HAP-1 (cell line): ENCODE measurements at regions not wholly inside any gene's neighbourhood (a gene's known extent, or its start where the extent isn't known, plus 50 kb on each side); places are given as distances from the start of the nearest gene placed in this dataset.
"Not testable (repeated sequence)": the region's sequence is repeated elsewhere in the genome, so short reads cannot be mapped to it uniquely, and the experiment has no call there.

ENCODE experiments used
- DNase-seq, 2 experiments: peaks; one replicate each; pipeline ENCODE4 v3.0.0-alpha.2; 2016 to 2020; ENCODE audit warnings: low spot score in 2 of 2
- H3K27me3 ChIP-seq: fragments of 250-450 bp; sonication (Bioruptor Pico); 2 replicates; pipeline ENCODE4 v1.5.1; 2020; ENCODE audit warnings: low read depth, mild to moderate bottlenecking, moderate library complexity
- H3K36me3 ChIP-seq: fragments of 250-450 bp; sonication (Bioruptor Pico); replicated peaks from 2 replicates; pipeline ENCODE4 v1.5.1; 2020; ENCODE audit warnings: mild to moderate bottlenecking
- H3K4me1 ChIP-seq: fragments of 250-450 bp; sonication (Bioruptor Pico); 2 replicates; pipeline ENCODE4 v1.5.1; 2020; ENCODE audit warnings: mild to moderate bottlenecking
- H3K4me3 ChIP-seq: fragments of 250-450 bp; sonication (Bioruptor Pico); 2 replicates; pipeline ENCODE4 v1.5.1; 2020; ENCODE audit warnings: mild to moderate bottlenecking, moderate library complexity
- H3K9me3 ChIP-seq: fragments of 250-450 bp; sonication (Bioruptor Pico); 2 replicates; pipeline ENCODE4 v1.5.1; 2020; ENCODE audit warnings: mild to moderate bottlenecking, moderate library complexity
- in situ Hi-C: fragments of 300-500 bp; cut with MboI; formaldehyde crosslinking; loops from 3 replicates; pipeline ENCODE4 v1.14.3; 2020; ENCODE audit warnings: low sequenced_read_pairs, inconsistent platforms, mixed read lengths

DNA sequence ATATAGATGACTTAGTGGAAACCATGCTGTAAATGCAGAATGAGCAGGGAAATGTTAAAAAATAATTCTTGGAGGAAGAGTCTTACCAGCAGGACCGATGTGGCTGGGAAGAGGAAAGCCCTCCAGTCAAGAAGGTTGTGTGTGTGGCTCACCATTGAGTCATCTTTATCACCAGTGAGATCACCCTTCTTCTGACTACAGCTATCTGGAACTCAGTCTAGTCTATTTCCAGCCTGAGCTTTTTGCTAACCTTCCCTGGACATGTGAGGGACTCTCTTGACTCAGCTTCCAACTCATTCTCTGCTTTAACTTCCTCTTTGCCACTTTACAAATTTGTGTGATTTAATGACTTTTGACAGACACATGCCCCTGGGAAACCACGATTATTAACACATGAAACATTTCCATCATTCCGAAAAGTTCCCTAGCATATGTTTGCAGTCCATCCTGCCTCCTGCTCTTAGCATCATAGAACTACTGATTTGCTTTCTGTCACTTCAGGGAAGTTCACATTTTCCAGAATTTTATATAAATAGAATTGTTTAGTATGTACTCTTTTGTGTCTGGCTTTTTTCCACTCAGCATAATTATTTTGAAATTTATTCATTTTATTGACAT lies 378.5 kb upstream of the FRG2C start:
- H3K27me3 ChIP-seq, H3K36me3 ChIP-seq, DNase-seq, H3K4me1 ChIP-seq, H3K4me3 ChIP-seq, in situ Hi-C loops, H3K9me3 ChIP-seq: not testable (repeated sequence)

DNA sequence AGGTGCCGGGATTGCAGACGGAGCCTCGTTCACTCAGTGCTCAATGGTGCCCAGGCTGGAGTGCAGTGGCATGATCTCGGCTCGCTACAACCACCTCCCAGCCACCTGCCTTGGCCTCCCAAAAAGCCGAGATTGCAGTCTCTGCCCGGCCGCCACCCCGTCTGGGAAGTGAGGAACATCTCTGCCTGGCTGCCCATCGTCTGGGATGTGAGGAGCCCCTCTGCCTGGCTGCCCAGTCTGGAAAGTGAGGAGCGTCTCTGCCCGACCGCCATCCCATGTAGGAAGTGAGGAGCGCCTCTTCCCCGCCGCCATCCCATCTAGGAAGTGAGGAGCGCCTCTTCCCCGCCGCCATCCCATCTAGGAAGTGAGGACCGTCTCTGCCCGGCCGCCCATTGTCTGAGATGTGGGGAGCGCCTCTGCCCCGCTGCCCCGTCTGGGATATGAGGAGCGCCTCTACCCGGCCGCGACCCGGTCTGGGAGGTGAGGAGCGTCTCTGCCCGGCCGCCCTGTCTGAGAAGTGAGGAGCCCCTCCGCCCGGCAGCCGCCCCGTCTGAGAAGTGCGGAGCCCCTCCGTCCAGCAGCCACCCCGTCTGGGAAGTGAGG lies 375.1 kb upstream of the FRG2C start:
- H3K27me3 ChIP-seq, H3K9me3 ChIP-seq, H3K4me1 ChIP-seq, DNase-seq, in situ Hi-C loops, H3K36me3 ChIP-seq, H3K4me3 ChIP-seq: not testable (repeated sequence)

GRCh38 chr3:75294124-75294523 lies 370.0 kb upstream of the FRG2C start:
- Histone ChIP-seq H3K4me1 (no peaks in the 10 kb centered on the region), H3K9me3 (no peaks in the 10 kb centered on the region), H3K36me3 (no peaks in the 10 kb centered on the region), H3K27me3 (no peaks in the 10 kb centered on the region), H3K4me3 (no peak overlapping the region)
- peak in 1 of 2 experiments; percentile 52 for DNase-seq
- in situ Hi-C loops, result no loop called here

- H3K4me1 ChIP-seq, result no peaks in the 10 kb centered on the region
- no peak overlapping the region for H3K4me3 ChIP-seq
- DNase-seq, result no peak
- no peaks in the 10 kb centered on the region for H3K36me3 ChIP-seq
- no peaks in the 10 kb centered on the region for H3K27me3 ChIP-seq
- in situ Hi-C loops, result no loop called here
- H3K9me3 ChIP-seq, result no peaks in the 10 kb centered on the region
These were observed 369.1 kb upstream of the FRG2C start for GRCh38 chr3:75295013-75295412.

DNA sequence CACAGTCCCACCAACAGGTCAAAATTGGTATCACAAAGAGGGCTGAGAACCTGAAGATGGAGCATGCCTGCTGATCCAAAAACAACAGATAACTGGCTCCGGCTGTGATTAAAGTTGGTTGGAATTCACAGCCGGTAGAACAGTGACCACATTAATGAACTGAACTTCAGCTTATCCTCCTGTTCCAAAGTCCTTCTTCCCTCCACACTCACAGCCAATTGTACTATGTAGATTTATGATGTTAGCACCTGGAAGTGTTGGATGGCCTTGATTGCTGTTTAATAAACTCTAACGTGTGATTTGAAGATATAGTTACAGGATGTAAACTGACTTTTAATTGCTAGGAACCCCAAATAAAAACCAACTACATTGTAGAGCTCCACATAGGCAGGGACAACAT lies 367.3 kb upstream of the FRG2C start:
- H3K9me3 ChIP-seq, result no peaks in the 10 kb centered on the region
- H3K4me1 ChIP-seq, result no peaks in the 10 kb centered on the region
- no peak for DNase-seq
- in situ Hi-C loops, result no loop called here
- H3K36me3 ChIP-seq, result no peaks in the 10 kb centered on the region
- H3K4me3 ChIP-seq, result no peak overlapping the region
- H3K27me3 ChIP-seq, result no peaks in the 10 kb centered on the region

GRCh38 chr3:75300606-75301005 lies 363.5 kb upstream of the FRG2C start:
- Histone ChIP-seq H3K9me3 (no peaks in the 10 kb centered on the region), H3K36me3 (no peaks in the 10 kb centered on the region), H3K27me3 (no peaks in the 10 kb centered on the region), H3K4me3 (no peak overlapping the region), H3K4me1 (no peaks in the 10 kb centered on the region)
- in situ Hi-C loops, result no loop called here
- no peak for DNase-seq

DNA sequence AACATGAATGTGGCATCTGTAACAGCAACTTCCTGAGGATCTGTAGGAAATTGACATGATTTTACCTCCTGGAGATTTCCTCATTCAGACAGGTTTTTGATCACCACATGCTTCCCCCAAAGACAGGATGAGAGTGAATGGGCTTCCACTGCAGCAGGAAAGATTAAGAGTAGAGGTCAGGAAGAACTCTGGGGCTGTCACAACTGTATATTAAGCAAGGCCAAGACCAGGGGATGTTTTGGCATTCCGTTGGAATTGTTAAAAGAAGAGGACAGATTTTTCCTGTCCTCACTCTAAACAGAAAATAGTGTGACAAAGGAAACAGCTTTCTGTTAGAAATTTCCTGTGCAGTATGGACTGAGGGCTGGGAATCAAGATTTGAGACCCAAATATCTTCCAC lies 363.1 kb upstream of the FRG2C start:
- H3K27me3 ChIP-seq, DNase-seq, H3K4me3 ChIP-seq, in situ Hi-C loops, H3K4me1 ChIP-seq, H3K9me3 ChIP-seq, H3K36me3 ChIP-seq: not testable (repeated sequence)

DNA sequence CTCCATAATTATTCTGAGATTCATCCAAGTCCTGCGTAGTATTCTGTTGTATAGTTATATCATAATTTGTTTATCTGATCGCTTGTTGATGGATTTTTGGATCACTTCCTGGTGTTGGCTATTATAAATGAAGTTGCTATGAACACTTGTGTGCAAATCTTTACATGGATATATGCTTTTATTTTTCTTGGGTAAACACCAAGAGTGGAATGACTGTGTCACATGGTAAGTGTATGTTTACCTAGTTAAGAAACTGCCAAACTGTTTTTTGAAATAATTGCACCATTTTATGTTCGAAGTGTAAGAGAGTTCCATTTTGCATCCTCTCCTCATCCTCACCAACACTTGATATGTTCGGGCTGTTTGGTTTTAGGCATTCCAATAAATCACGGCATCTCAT lies 360.4 kb upstream of the FRG2C start:
- in situ Hi-C loops, result no loop called here
- no peaks in the 10 kb centered on the region for H3K27me3 ChIP-seq
- H3K4me1 ChIP-seq, result no peaks in the 10 kb centered on the region
- H3K9me3 ChIP-seq, result no peaks in the 10 kb centered on the region
- DNase-seq, result no peak
- H3K36me3 ChIP-seq, result no peaks in the 10 kb centered on the region
- H3K4me3 ChIP-seq, result no peak overlapping the region

DNA sequence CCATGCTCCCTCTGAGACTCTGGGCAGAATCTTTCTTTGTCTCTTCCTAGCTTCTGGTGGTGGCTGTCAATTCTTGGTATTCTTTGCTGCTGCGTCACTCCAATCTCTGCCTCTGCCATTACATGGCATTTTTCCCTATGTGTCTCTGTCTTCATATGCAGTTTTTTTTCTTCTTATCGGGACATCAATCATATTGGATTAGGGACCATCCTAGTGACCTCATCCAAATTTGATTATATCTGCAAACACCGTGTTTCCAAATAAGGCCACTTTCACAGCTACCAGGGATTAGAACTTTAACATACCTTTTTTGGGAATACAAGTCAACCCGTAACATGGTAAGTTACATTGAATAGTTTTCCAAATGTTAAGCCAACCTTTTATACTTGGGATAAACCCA lies 358.2 kb upstream of the FRG2C start:
- Histone ChIP-seq H3K4me1 (no peaks in the 10 kb centered on the region), H3K36me3 (no peaks in the 10 kb centered on the region), H3K27me3 (no peaks in the 10 kb centered on the region), H3K9me3 (no peaks in the 10 kb centered on the region), H3K4me3 (no peak overlapping the region)
- DNase-seq, result no peak
- in situ Hi-C loops, result no loop called here

GRCh38 chr3:75311306-75311705 lies 352.8 kb upstream of the FRG2C start:
- DNase-seq, H3K36me3 ChIP-seq, H3K27me3 ChIP-seq, H3K4me1 ChIP-seq, H3K4me3 ChIP-seq, H3K9me3 ChIP-seq, in situ Hi-C loops: not testable (repeated sequence)

GRCh38 chr3:75312469-75312868 lies 351.7 kb upstream of the FRG2C start:
- H3K36me3 ChIP-seq, DNase-seq, H3K9me3 ChIP-seq, in situ Hi-C loops, H3K27me3 ChIP-seq, H3K4me1 ChIP-seq, H3K4me3 ChIP-seq: not testable (repeated sequence)

- H3K9me3 ChIP-seq, H3K36me3 ChIP-seq, H3K4me1 ChIP-seq, H3K4me3 ChIP-seq, DNase-seq, H3K27me3 ChIP-seq, in situ Hi-C loops: not testable (repeated sequence)
These were observed 344.4 kb upstream of the FRG2C start for GRCh38 chr3:75319776-75320175.

DNA sequence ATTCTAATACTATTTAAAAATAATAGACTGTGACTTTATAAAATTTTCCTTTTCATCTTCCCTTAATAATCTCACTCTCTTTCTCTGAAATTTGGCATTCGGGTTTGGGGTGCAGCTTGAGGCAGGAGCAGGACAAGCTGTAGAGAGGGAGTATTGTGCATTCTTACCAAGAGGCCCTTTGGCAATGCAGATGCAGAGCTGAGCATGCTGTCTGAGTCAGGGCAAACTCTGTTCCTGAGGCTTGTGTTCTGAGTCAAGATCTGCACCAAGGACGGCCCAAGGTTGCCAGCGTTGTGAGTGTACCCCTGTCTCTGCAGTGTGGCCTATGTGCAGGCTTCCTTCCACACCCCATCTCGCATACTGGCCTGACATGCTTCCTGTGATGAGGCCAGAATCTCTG lies 343.8 kb upstream of the FRG2C start:
- no peaks in the 10 kb centered on the region for H3K4me1 ChIP-seq
- in situ Hi-C loops, result no loop called here
- DNase-seq, result no peak
- no peak overlapping the region for H3K4me3 ChIP-seq
- no peaks in the 10 kb centered on the region for H3K36me3 ChIP-seq
- no peaks in the 10 kb centered on the region for H3K27me3 ChIP-seq
- H3K9me3 ChIP-seq, result no peaks in the 10 kb centered on the region

DNA sequence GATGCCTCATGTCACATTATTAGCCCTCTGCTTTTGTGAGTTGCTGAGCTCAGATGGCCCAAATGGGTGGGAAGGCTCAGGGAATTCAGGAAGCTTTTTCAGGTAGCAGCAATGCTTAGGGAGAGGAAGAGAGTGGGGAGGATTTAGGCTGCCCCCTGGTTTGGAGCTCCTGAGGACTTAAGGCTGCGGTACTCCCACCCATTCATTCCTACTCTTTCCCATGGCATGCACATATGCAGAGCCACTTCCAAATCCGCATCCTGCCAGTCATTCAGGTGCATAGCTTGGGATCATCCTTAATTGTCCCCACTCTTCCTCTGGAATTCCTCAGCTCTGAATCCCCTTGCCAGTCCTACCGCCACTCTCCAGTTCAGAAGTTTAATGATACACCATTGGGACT lies 343.1 kb upstream of the FRG2C start:
- in situ Hi-C loops, result no loop called here

DNA sequence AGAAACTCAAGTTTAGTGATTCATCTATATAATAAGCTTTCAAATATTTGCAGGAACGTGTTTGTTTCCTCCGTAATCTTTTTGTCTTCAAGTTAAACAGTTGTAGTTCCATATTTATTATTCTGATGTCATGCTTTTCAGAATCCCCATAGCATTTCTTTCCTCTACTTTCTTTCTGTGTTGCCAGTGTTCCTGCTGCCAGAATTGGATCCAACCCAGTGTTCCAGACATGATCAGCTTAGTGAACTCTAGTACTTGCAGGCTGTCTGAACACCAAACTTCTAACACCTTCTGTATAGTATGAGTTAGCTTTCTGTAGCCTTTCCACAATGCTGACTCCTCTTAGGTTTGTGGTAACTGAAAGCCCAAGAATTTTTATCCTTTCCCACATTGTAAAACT lies 340.2 kb upstream of the FRG2C start:
- H3K4me1 ChIP-seq, H3K9me3 ChIP-seq, in situ Hi-C loops, H3K27me3 ChIP-seq, H3K36me3 ChIP-seq, DNase-seq, H3K4me3 ChIP-seq: not testable (repeated sequence)

More for the DNA sequence above, 343.1 kb upstream of the FRG2C start:
- Histone ChIP-seq H3K9me3 (no peaks in the 10 kb centered on the region), H3K4me1 (no peaks in the 10 kb centered on the region), H3K27me3 (no peaks in the 10 kb centered on the region), H3K4me3 (no peak overlapping the region), H3K36me3 (no peaks in the 10 kb centered on the region)
- no peak for DNase-seq
